CD4-positive, alpha-beta T cell treated with Interleukin-15 for 4 hours (primary cell): ENCODE measurements at regions not wholly inside any gene's neighbourhood (a gene's known extent, or its start where the extent isn't known, plus 50 kb on each side); places are given as distances from the start of the nearest gene placed in this dataset.

Experiments used
- DNase-seq: peaks from one replicate; pipeline ENCODE4 v3.0.0-alpha.2; 2020; ENCODE audit warnings: low spot score

DNA sequence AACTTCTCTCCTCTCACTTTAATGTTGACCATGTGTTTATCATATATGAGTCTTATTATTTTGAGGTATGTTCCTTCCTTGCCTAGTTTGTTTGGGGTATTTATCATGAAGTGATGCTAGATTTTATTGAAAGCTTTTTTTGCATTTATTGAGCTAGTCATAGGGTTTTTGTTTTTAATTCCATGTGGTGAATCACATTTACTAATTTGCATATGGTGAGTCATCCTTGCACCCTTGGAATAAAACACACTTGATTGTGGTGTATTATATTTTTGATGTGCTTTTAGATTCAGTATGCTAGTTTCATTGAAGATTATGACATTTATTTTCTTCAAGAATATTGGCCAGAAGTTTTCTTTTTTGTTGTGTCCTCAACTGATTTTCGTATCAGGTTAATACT, 464.6 kb downstream of the PCDH18 start:
- no peak for DNase-seq

DNA sequence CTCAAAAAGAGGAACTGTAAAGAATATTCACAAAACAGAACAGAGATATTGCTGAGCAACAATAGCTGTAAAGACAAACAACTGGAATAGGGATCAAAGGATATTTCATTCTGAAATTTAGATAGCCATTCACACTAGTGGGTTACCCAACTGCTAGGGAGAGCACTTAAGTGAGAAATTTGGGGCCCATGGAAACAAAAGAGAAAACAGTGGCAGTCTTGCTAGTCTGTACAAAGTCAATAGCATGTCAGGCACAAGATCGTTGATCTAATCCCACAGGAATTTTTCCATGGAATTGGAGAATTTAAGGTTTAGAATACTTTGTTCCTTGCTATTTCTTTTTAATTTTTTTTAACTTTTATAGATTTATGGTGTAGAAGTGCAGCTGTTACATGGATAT, 467.0 kb downstream of the PCDH18 start:
- DNase-seq, result no peak

DNA sequence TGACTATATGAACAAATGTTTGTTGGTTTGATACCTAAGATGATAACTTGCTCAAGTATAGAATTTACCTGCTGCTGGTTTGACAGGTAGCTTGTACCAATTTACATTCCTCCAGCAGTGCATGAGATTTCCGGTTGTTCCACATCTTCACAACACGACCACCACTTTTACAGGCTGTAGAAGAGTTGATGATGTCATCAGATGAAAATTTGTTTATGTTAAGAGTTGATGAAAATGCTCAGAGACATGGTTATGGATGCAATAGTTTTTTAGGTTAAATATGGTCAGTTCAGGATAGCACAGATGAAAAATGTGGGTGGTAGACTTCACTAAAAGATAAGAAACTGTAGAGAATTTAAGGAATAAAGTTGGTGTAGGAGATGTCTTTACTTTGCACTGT, 468.3 kb downstream of the PCDH18 start:
- DNase-seq, result no peak

DNA sequence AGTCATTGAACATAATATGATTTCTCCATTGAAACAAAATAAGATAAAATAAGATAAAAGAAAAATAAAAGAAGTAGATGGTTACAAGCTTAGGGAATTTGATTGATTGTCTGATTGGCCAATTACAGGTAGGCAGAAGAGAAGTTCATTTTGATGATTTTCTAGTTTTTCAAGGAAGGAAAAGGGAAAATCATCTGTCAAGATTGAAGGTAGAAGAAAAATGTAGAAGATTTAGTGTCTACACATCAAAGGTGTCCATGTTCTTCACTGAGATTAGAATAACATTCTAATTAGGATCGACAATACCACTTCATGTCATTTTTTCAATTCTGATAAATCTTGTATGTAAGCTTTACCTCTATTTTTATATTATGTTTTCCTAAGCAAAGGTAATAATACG, 489.1 kb downstream of the PCDH18 start:
- DNase-seq, result no peak

DNA sequence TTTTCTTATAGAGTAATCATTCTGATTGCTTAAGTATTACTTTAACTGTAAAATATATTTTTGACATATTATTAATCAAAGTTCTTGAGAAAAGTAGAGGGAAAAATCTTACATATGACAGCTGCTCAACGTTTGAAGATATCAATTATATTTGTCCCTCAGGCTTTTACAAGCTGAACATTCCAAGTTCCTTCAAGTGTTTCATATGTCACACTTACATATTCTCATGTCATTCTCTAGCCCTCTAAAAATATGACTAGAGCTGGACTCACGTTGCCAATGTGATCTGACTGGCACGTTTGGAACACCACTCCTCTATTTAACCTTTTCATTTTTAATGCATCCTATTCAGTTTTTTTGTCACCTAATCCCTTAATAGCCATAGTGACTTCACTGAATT, 492.9 kb downstream of the PCDH18 start:
- no peak for DNase-seq

DNA sequence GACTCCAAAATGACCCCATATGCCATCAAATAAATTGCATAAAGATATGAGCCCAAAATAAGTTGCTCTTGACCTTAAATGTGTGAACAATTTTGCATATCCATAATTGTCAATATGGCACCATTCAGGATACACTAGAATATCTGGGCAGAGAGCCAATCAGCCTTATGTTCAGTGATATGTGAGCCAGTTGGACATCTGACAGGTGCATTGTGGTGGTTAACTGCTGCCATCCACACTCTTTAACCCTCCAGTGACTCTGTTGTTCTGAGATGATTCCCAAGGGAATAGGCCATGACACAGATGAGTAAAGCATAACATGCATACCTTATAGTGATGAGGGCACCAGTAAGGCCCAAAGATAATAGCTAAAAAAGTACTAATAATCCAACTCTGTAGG, 500.1 kb downstream of the PCDH18 start:
- no peak for DNase-seq

DNA sequence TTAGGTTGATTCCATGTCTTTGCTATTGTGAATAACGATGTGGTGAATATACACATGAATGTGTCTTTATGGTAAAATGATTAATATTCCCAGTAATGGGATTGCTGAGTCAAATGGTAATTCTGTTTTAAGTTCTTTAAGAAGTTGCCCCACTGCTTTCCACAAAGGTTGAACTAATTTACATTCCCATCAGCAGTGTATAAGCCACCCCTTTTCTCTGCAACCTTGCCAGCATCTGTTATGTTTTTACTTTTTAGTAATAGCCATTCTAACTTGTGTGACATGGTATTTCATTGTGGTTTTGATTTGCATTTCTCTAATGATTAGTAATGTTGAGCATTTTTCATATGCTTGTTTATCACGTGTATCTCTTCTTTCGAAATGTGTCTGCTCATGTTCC, 503.3 kb downstream of the PCDH18 start:
- no peak for DNase-seq

DNA sequence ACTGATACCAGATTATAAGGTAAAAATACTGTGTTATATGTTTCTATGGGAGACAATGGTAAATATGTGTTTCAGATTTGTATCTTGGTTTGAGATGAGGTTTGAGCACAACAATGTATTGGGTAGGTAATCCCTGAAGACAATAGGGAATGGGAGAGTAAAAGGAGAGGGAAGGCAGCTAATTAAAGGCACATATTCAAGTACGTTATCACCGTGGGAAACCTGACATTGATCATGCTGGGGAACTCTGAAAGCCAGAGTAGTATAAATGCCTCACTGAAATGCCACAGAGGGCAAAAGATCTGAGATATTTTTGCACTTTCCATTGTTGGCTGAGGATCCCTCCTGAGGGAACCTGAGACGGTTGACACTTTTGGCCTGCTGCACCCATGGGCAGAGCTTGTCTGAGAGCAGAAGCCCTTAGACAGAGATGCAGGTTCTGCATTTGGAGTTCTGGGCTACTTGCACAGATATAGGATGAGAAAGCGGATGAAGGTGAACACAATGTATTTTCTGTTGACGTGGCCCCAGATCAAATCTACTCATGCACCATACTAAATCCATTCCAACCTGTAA, 506.7 kb downstream of the PCDH18 start:
- no peak for DNase-seq

DNA sequence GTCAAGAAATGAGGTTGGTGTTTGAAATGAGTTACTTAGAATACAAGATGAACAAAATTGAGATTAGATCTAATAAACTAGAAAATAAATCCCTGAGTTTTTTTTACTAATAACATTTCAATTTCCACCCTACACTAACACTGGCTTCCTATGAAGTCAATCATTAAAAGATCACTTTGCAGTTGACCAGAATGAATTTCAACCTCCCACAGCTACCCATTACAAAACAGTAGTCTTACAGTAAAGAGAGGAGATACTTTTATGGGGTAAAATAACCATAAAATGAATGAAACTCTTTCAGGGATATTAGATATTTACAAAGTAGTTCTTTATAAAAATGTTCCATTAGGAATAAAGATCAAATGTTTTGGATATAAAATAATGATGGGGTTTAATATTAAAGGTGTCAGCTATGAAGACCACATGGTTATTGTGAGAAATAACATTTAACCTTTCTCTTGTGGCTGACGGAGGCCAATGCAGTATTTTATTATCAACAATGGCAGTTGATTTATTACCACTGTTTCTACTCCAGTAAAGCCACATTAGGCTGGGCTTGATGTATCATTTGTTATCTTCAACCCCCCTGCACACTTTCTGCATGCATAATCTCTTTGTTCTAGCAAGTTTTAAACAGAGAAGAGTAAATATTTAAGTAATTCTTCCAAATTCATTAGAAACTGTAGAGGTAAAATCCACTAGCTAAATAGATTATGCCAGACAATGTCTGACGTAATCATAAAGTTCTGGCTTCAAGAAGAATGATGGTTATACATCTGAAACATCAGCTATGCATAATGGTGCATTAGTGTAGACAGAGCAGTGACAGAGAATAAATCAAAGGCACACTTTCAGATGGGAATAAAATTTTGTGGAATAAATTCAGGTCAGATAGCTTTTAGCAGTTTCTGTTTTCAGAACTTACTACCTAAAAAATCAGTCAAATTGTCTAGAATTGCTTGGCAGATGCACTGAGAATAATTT, 516.6 kb downstream of the PCDH18 start:
- DNase-seq, result no peak

DNA sequence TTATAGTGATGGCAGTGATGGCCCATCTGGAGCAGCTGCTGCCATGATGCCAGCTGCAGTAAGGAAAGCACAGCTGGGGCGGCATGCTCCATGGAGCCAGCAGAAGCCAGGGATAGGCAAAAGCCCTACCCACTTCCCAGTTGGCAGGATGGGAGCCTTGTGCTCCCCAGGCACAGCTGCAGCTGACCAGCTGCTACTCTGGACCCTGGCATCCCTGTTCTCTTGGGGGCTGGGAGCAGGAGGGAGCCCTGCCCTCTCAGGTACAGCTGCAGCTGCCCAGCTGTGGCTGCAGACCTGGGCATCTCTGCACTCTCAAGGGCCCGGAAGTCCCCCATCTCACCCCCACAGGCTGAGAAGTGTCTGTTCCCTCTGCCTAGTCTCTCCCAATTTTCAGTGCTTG, 531.9 kb downstream of the PCDH18 start:
- DNase-seq, result no peak

DNA sequence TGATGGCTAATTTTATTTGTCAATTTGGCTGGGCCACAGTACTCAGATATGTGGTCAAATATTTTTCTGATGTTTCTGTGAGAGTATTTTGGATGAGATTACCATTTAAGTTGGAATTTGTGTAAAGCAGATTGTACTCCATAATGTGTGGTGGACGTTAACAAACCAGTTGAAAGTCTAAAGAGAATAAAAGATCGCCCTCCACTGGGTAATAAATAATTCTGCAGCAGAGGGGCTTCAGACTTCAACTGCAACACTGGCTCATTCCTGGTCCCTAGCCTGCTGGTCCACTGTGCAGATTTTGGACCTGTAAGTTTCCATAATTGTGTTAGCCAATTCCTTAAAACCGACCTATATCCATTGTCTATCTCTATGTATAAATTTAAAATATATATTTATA, 540.3 kb downstream of the PCDH18 start:
- DNase-seq, result no peak

DNA sequence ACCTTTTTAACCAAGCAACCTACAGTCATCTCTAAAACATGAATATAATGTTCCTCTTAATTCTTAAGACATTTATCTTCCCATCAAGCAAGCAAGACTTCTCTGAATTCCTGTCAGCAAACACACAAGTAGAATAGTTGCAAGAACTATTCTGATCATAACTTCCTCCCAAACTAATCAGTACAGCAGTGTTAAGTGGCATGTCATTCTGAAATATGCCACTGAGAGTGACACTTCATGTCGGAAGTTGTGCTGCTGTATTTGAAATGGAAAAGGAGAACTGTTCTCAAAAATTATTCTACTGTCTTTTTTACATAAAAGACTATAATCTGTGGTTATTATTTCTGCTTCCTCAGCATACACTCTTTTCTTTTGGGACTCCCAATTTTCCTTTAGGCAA, 546.6 kb downstream of the PCDH18 start:
- DNase-seq, result no peak

DNA sequence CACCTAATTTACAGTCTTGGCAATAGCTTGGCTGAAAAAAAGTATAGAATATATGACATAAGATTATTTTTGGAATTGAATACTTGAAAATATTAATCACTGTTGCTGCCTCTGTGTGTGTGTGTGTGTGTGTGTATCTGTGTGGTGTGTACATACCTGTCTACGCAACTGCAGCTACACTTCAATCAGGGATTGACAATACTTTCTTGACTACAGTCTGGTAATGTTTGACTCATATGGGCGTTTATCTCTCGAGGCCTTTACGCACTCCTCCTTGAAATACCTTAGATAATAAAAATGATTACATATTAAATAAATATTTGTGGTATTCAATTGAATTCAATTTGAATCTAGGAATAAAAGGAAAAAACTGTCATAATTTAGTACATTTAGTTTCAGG, 565.2 kb downstream of the PCDH18 start:
- DNase-seq, result no peak

DNA sequence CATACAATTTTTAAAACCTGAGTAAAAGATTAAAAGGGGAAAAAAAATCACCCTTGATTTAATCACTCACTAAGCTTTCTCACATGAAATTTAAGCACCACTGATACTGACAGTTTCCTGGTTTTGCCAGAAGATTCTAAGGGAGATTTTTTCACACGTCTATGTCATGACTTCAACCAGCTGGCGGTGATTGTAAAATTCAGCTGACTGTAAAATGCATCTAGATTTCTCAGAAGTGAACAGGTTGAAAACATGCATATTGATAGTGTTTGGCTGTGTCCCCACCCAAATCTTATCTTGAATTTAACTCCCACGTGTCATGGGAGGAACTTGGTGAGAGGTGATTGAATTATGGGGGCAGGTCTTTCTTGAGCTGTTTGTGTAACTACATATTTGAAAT, 566.8 kb downstream of the PCDH18 start:
- no peak for DNase-seq

DNA sequence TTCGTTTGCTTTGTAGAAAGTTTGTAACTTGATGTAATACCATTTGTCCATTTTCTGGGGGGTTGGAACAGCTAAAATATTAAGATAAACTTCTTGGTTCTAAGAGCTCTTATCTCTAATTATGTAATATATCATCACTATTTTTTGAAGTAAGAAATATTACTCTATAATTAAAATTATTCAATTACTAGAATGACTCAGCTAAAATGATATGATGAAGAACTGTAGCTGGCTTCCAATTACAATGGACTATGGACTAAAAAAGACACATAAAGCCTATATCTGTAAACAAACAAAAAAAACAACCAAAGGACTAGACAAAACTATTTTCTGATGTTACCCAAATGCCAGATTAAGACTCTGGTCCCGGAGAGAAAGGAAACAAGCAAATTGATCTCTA, 569.4 kb downstream of the PCDH18 start:
- DNase-seq, result no peak

DNA sequence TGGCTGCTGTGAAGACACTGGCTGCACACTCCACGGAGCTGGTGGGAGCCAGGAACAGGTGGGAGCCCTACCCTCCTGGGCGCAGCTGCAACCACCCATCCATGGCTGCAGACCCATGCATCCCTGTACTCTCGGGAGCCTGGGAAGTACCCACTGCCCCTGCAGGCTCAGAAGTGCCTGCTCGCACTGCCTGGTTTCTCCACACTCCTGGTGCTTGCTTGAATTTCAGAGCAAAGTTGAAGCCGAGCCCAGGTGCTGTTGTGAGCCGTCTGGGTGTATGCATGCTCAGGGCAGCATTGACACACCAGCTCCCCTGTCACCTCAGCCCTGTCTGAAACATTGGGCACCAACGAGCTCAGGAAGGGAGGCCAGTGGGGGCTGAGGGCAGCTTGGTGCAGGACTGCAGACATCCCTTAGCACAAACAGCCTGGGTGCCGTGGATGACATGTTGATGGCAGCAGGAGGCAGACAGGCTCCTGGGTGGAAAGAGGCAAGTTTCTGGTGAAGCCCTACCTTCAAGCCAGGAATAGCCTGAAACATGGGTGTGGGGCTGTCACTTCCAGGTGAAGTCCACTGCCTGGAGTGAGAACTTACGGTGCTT, 585.9 kb downstream of the PCDH18 start:
- DNase-seq, result no peak

DNA sequence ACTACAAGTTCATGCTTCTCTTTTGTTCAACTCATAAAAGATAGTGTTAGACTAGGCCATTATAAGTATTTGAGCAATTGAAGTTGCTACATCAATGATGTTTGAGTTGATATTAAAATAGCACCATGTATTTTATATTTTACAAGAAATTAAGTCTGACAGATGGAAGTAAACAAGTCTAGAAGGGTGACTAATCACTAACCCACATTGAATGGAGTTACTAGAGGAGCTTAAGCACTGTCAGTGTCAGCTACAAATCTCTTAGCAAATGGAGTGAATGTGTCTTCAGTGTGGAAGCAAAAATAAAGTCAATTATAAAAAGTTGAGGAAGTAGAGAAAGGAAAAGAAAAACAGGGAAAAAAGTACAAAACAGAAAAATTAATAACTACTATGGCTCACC, 592.5 kb downstream of the PCDH18 start:
- DNase-seq, result no peak

DNA sequence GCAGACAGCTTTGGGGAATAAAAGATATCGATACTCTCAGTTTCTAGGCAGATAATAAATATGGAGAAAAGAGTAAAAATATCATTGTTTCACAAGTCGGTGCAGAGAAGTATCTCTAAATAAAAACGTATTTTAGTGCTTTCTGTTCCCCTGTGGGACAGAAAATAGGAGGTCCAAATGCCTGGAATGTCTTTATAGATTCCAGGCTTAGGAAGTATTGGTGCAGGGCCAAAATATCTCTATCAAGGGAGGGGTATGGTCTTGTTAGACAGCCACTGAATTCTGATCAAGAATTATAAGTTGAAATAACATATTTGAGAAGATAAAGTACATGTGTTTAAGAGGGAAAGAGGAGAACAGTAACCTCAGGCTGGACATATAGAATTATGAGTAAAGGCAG, 596.4 kb downstream of the PCDH18 start:
- no peak for DNase-seq

DNA sequence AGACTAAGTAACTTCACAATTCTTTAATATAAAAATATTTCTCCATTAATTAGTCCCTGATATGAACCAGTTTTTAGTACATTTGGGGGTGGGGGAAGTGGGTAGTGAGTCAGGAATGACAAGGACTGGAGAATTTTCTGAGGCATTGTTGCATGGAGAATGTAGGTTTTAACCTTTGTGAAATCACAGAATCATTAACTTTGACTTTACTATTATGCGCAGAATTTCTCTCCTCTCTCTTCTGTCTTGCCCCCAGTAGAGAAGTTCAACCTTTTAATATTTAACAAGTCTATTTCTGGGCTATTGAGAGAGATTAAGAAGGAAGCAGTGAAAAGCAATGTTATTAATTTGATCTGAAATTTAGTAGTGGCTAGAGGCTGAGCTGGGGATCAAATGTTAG, 597.0 kb downstream of the PCDH18 start:
- DNase-seq, result no peak

DNA sequence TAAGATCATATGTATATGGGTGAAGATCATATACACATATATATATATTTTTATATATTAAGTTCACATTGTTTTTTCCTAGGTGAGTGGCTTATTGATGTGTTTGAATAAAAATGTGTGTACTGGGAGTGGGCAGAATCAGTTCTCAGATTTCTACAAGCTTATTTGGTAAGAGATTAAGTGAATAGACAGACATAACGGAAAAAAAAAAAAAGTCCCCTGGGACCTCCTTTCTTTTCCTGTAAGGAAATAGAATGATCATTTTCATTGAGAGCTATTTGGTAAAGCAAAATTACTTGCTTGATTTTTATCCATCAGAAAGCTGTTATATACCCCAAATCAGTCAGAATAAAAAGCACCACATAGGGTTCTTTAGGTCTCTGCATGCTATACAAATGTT, 597.7 kb downstream of the PCDH18 start:
- DNase-seq, result no peak

DNA sequence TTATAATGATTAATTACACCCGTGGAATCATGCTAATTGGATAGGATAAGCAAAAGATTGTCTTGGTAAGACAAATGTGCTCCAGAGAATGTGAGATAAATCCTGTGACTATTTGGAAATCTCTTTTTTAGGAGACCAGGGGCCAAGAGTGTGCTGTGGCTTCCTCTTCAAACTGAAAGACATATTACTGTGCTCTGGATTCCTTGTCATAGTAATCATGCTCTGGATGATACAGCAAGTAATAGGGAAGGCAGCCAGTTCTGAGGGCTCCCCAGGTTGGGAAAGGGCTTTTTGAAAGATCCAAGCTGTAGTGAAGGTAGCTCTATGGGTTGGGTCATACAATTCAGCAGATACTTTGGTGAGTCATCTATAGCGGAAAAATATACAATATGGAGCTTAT, 600.5 kb downstream of the PCDH18 start:
- no peak for DNase-seq

DNA sequence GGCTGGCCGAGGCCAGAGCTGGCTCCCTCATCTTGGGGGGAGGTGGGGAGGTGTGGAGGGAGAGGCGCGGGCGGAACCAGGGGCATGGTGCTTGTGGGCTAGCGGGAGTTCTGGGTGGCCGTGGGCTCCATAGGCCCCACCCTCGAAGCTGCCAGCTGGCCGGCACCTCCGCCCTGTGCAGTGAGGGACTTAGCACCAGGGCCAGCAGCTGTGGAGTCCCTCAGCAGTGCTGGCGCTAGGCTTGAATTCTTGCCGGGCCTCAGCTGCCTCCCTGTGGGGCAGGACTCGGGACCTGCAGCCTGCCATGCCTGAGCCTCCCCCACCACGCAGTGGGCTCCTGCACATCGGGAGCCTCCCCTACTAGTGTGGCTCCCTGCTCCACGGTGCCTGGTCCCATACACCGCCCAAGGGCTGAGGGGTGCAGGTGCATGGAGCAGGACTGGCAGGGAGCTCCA, 603.3 kb downstream of the PCDH18 start:
- DNase-seq, result no peak

DNA sequence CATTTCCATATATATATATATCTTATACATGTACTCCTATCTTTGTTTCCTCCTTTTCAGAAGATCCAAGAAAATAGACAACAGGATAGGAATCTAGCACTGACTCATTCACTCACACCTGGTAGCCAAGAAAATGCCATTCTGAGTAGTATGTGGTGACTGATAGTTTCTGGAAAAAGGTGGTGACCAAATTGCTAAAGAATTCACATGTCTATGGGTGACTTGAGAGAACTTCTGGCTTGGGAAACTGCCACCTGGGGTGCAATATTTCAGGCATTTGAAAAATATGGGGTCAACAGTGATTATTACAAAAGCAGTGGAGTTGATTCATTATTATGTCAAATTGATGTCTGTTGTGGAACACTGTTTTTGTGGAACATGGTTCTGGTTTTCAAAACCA, 605.1 kb downstream of the PCDH18 start:
- DNase-seq, result no peak
